NCI-H2227 treated with DMSO at 0.1 percent for 48 hours (cell line): ENCODE measurements at regions not wholly inside any gene's neighbourhood (a gene's known extent, or its start where the extent isn't known, plus 50 kb on each side); places are given as distances from the start of the nearest gene placed in this dataset.
"Not testable (repeated sequence)": the region's sequence is repeated elsewhere in the genome, so short reads cannot be mapped to it uniquely, and the experiment has no call there.

Experiments
- DNase-seq: peaks from one replicate; lab custom pipeline; 2025; lab: John Stamatoyannopoulos, UW

GRCh38 chr2:185384822-185385560 is 353.6 kb upstream of the FSIP2 start:
- no peak for DNase-seq

- no peak for DNase-seq
These were observed 350.4 kb upstream of the FSIP2 start for GRCh38 chr2:185388226-185388625.

GRCh38 chr2:185391543-185391942 is 347.1 kb upstream of the FSIP2 start:
- no peak for DNase-seq

GRCh38 chr2:185393091-185393490 is 345.5 kb upstream of the FSIP2 start:
- no peak for DNase-seq

GRCh38 chr2:185402474-185402873 is 336.1 kb upstream of the FSIP2 start:
- no peak for DNase-seq

GRCh38 chr2:185404578-185404977 is 334.0 kb upstream of the FSIP2 start:
- DNase-seq, result no peak

GRCh38 chr2:185417111-185417510 is 321.5 kb upstream of the FSIP2 start:
- no peak for DNase-seq

- no peak for DNase-seq
These were observed 320.9 kb upstream of the FSIP2 start for GRCh38 chr2:185417688-185418087.

- DNase-seq, result not testable (repeated sequence)
These were observed 313.5 kb upstream of the FSIP2 start for GRCh38 chr2:185424958-185425629.

GRCh38 chr2:185428000-185428399 is 310.6 kb upstream of the FSIP2 start:
- DNase-seq, result no peak

- DNase-seq, result no peak
These were observed 304.8 kb upstream of the FSIP2 start for GRCh38 chr2:185433824-185434223.

GRCh38 chr2:185436787-185437372 is 301.7 kb upstream of the FSIP2 start:
- DNase-seq, result no peak

- no peak for DNase-seq
These were observed 297.1 kb upstream of the FSIP2 start for GRCh38 chr2:185441486-185442005.

- no peak for DNase-seq
These were observed 282.1 kb upstream of the FSIP2 start for GRCh38 chr2:185456517-185456916.

- DNase-seq, result no peak
These were observed 275.1 kb upstream of the FSIP2 start for GRCh38 chr2:185463481-185463880.

- no peak for DNase-seq
These were observed 271.7 kb upstream of the FSIP2 start for GRCh38 chr2:185466915-185467314.

- DNase-seq, result no peak
These were observed 267.2 kb upstream of the FSIP2 start for GRCh38 chr2:185471441-185471840.

- no peak for DNase-seq
These were observed 266.0 kb upstream of the FSIP2 start for GRCh38 chr2:185472574-185472973.

- no peak for DNase-seq
These were observed 264.8 kb upstream of the FSIP2 start for GRCh38 chr2:185473838-185474237.

GRCh38 chr2:185475914-185476313 is 262.7 kb upstream of the FSIP2 start:
- peak; percentile 89 for DNase-seq

GRCh38 chr2:185477452-185477851 is 261.2 kb upstream of the FSIP2 start:
- DNase-seq, result no peak

- DNase-seq, result no peak
These were observed 254.0 kb upstream of the FSIP2 start for GRCh38 chr2:185484602-185485001.

GRCh38 chr2:185502351-185502750 is 236.3 kb upstream of the FSIP2 start:
- DNase-seq, result no peak
